ENCODE measurements at regions not wholly inside any gene's neighbourhood (a gene's known extent, or its start where the extent isn't known, plus 50 kb on each side); places are given as distances from the start of the nearest gene placed in this dataset.

- TF ChIP-seq NR1H2 (CRISPR knock-in tag; IDR thresholded peaks at IDR 0.05) (no peak), EP300 (IDR thresholded peaks at IDR 0.05; ENCODE audit: low read length) (no peak), ELF1 (tag; IDR thresholded peaks at IDR 0.05) (no peak), COPS2 (conservative IDR thresholded peaks at IDR 0.05) (no peak), RREB1 (CRISPR knock-in tag; IDR thresholded peaks at IDR 0.05) (no peak), KAT7 (CRISPR knock-in tag; IDR thresholded peaks at IDR 0.05; ENCODE audit: borderline replicate concordance) (no peak), E2F4 (CRISPR knock-in tag; IDR thresholded peaks at IDR 0.05; ENCODE audit: low read depth) (no peak), NCOA1 (IDR thresholded peaks at IDR 0.05; ENCODE audit: low read depth) (no peak), ZFP36 (IDR thresholded peaks at IDR 0.05; ENCODE audit: low read depth, low read length, partially characterized antibody) (no peak), POLR2A (conservative IDR thresholded peaks at IDR 0.05) (no peak)
- TF ChIP-seq, protein P1, sequence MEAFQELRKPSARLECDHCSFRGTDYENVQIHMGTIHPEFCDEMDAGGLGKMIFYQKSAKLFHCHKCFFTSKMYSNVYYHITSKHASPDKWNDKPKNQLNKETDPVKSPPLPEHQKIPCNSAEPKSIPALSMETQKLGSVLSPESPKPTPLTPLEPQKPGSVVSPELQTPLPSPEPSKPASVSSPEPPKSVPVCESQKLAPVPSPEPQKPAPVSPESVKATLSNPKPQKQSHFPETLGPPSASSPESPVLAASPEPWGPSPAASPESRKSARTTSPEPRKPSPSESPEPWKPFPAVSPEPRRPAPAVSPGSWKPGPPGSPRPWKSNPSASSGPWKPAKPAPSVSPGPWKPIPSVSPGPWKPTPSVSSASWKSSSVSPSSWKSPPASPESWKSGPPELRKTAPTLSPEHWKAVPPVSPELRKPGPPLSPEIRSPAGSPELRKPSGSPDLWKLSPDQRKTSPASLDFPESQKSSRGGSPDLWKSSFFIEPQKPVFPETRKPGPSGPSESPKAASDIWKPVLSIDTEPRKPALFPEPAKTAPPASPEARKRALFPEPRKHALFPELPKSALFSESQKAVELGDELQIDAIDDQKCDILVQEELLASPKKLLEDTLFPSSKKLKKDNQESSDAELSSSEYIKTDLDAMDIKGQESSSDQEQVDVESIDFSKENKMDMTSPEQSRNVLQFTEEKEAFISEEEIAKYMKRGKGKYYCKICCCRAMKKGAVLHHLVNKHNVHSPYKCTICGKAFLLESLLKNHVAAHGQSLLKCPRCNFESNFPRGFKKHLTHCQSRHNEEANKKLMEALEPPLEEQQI (IDR thresholded peaks at IDR 0.05): no peak
- TF ChIP-seq, protein P2, sequence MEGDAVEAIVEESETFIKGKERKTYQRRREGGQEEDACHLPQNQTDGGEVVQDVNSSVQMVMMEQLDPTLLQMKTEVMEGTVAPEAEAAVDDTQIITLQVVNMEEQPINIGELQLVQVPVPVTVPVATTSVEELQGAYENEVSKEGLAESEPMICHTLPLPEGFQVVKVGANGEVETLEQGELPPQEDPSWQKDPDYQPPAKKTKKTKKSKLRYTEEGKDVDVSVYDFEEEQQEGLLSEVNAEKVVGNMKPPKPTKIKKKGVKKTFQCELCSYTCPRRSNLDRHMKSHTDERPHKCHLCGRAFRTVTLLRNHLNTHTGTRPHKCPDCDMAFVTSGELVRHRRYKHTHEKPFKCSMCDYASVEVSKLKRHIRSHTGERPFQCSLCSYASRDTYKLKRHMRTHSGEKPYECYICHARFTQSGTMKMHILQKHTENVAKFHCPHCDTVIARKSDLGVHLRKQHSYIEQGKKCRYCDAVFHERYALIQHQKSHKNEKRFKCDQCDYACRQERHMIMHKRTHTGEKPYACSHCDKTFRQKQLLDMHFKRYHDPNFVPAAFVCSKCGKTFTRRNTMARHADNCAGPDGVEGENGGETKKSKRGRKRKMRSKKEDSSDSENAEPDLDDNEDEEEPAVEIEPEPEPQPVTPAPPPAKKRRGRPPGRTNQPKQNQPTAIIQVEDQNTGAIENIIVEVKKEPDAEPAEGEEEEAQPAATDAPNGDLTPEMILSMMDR (IDR thresholded peaks at IDR 0.05 in 2 of 3, conservative IDR thresholded peaks at IDR 0.05 in 1 of 3; ENCODE audit: insufficient read depth in 2 of 3, low read depth in 1 of 3, low read length in 3 of 3): no peak; a peak in 1 of 6 replicates
- TF ChIP-seq, protein P3, sequence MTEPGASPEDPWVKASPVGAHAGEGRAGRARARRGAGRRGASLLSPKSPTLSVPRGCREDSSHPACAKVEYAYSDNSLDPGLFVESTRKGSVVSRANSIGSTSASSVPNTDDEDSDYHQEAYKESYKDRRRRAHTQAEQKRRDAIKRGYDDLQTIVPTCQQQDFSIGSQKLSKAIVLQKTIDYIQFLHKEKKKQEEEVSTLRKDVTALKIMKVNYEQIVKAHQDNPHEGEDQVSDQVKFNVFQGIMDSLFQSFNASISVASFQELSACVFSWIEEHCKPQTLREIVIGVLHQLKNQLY (CRISPR knock-in tag; conservative IDR thresholded peaks at IDR 0.05): no peak
- TF ChIP-seq, protein P4, sequence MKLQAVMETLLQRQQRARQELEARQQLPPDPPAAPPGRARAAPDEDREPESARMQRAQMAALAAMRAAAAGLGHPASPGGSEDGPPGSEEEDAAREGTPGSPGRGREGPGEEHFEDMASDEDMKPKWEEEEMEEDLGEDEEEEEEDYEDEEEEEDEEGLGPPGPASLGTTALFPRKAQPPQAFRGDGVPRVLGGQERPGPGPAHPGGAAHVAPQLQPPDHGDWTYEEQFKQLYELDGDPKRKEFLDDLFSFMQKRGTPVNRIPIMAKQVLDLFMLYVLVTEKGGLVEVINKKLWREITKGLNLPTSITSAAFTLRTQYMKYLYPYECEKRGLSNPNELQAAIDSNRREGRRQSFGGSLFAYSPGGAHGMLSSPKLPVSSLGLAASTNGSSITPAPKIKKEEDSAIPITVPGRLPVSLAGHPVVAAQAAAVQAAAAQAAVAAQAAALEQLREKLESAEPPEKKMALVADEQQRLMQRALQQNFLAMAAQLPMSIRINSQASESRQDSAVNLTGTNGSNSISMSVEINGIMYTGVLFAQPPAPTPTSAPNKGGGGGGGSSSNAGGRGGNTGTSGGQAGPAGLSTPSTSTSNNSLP (IDR thresholded peaks at IDR 0.05; ENCODE audit: borderline replicate concordance, low read depth, low read length): no peak
These were observed 122.2 kb upstream of the PRDX6 start for GRCh38 chr1:173354937-173355280.
